LNCaP clone FGC (cell line): ENCODE measurements at regions not wholly inside any gene's neighbourhood (a gene's known extent, or its start where the extent isn't known, plus 50 kb on each side); places are given as distances from the start of the nearest gene placed in this dataset.

Experiments used
- DNase-seq: peaks from one replicate; pipeline ENCODE4 v3.0.0-alpha.2; 2011; ENCODE audit warnings: low read depth
- H3K4me3 ChIP-seq: 2 replicates; pipeline ENCODE4 v1.5.1; 2011; ENCODE audit warnings: mild to moderate bottlenecking, low read depth, low read length, control low read depth
- TF ChIP-seq, protein P1 (sequence below): IDR thresholded peaks from 2 replicates; pipeline ENCODE4 v1.5.1; 2012; ENCODE audit warnings: mild to moderate bottlenecking; ENCODE audit not compliant: control insufficient read depth, insufficient read depth; ENCODE audit errors: extremely low read depth

DNA sequence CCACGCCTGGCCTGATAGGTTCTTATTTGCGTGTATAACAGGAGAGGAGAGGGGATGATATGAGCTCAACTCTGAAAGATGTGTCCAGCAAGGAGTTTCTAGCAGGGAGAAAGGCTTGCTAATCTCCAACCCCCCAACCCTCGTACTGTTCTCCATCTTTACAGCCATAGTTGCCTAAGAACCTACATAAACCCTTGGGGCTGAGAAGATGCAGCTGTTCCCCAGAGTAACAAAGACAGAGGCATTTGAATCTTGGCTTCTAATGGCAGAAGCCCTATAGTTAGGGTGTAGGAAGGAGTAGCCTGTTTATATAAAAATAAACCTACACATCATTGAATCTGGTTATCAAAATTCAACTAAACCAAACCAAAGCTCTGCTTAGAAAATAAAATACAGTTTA, 631.4 kb upstream of the SLC35B3 start:
- no peak for DNase-seq
- no peak overlapping the region for H3K4me3 ChIP-seq
- TF ChIP-seq, protein P1, sequence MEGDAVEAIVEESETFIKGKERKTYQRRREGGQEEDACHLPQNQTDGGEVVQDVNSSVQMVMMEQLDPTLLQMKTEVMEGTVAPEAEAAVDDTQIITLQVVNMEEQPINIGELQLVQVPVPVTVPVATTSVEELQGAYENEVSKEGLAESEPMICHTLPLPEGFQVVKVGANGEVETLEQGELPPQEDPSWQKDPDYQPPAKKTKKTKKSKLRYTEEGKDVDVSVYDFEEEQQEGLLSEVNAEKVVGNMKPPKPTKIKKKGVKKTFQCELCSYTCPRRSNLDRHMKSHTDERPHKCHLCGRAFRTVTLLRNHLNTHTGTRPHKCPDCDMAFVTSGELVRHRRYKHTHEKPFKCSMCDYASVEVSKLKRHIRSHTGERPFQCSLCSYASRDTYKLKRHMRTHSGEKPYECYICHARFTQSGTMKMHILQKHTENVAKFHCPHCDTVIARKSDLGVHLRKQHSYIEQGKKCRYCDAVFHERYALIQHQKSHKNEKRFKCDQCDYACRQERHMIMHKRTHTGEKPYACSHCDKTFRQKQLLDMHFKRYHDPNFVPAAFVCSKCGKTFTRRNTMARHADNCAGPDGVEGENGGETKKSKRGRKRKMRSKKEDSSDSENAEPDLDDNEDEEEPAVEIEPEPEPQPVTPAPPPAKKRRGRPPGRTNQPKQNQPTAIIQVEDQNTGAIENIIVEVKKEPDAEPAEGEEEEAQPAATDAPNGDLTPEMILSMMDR, result no peak

DNA sequence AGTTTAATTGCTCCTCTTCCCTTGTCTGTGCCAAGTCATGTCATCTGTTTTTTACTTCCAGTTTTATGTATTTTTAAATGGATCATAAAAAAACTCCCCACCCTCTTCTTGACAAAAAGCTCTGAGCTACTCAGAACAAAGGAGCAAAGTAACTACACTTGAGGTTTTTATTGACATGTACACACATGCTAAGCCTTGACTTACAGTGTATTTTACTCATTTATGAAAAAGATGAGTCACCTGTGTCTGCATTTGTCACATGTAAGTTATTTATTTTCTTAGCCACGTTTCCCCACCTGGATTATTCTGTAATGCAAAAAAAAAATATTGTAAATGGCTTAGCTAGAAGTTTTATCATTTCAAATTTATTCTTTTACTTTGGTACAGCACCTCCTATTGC, 628.8 kb upstream of the SLC35B3 start:
- no peak overlapping the region for H3K4me3 ChIP-seq
- TF ChIP-seq, protein P1, result no peak
- DNase-seq, result no peak

DNA sequence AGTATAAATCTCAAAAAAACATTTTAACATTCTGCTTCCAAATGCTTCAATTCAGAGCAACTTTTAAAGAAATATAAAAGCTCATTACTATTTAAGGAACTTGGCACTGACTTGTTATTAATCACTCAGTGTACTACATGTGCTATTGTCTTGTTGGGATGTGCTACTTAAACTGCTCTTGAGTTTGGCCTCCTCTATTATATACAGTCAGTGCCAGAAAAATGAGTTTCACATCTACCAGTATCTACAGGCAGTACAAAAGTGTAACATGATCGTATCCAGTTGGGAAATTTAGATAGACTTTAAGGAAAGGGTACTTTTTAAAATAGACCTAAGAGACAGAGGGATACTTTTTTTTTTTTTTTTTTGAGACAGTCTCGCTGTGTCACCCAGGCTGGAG, 627.3 kb upstream of the SLC35B3 start:
- no peak for DNase-seq
- H3K4me3 ChIP-seq, result no peak overlapping the region
- TF ChIP-seq, protein P1, result no peak

DNA sequence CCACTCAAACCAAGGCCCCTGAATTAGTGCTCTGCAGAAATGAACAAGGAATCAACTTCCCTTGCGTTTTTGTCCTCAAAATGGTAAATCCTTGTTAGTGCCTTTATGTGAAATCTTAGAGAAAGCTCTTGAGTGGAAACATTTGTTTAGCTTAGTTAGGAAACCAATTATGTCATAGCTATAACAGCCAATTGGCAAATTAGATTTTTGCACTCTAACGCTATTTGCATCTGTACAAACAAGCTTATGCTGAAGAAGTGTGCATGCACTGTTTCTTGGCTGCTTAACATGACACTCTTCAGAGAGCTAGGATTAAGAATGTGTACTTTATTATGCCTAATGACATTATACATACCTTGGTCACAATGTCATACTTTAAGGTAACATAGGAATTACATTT, 622.6 kb upstream of the SLC35B3 start:
- H3K4me3 ChIP-seq, result no peak overlapping the region
- TF ChIP-seq, protein P1, result no peak
- no peak for DNase-seq

DNA sequence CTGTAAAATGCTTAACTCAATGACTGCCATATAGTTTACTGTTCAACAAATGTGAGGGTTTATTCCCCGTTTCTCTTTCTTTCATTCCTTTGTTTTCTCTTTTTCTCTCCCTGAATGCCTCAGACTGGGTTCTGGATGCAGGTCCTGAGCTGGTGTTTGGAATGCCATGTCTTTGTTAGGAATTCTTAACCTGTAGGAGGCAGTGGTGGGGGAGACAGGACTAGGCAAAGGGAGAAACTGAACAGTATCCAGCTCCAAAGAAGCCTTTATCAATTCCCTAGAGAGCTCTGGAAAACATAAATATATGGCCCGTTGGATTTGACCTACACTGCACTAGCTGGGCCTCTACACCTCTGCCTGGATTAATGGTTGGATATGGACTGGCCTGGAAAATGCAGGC, 621.2 kb upstream of the SLC35B3 start:
- H3K4me3 ChIP-seq, result no peak overlapping the region
- TF ChIP-seq, protein P1, result no peak
- no peak for DNase-seq

DNA sequence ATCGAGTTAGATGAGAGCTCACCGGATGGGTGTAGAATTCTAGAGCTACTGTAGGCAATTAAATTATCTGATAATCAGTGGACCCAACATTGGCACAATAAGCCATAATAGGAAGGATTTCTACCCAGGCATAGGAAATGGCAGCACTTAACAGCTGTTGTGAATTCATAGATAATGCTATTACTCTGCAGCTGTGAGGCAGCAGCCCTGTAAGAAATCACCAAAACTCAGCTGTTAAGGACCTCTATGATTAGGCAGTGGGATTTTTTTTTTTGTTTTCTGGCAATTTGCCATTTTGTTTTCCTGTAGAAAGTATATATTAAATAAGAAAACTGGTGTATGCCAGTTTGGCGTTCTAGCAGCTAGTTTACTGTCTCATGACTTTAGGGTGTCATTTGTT, 609.1 kb upstream of the SLC35B3 start:
- H3K4me3 ChIP-seq, result no peak overlapping the region
- TF ChIP-seq, protein P1, result no peak
- DNase-seq, result no peak

DNA sequence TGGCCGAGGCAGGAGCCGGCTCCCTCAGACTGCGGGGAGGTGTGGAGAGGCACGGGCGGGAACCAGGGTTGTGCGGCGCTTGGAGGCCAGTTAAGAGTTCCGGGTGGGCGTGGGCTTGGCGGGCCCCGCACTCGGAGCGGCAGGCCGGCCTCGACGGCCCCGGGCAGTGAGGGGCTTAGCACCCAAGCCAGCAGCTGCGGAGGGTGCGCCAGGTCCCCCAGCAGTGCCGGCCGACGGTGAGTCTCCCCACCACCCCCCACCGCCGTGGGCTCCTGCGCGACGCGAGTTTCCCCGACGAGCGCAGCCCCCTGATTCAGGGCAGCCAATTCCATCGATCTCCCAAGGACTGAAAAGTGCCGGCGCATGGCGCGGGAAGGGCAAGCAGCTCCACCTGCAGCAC, 605.4 kb upstream of the SLC35B3 start:
- TF ChIP-seq, protein P1, result no peak
- H3K4me3 ChIP-seq, result no peak overlapping the region
- DNase-seq, result no peak
